Activated T-cell treated with anti-CD3 and anti-CD28 coated beads, Interleukin-2, amount 50 U/mL, for 72 hours (primary cell): ENCODE measurements at regions not wholly inside any gene's neighbourhood (a gene's known extent, or its start where the extent isn't known, plus 50 kb on each side); places are given as distances from the start of the nearest gene placed in this dataset.
"Not testable (repeated sequence)": the region's sequence is repeated elsewhere in the genome, so short reads cannot be mapped to it uniquely, and the experiment has no call there.

ENCODE experiments used
- ATAC-seq, 2 donors: fragments of 150-1000 bp; cut with Tn5 transposase; replicated peaks in 1 of 2; 2 replicates each; pipeline ENCODE4 v1.10.0; 2021; ENCODE audit warnings: moderate library complexity in 2 of 2, mild to moderate bottlenecking in 1 of 2
- DNase-seq, 2 donors: peaks; one replicate each; pipeline ENCODE4 v3.0.0; 2021 to 2022; ENCODE audit warnings: mixed read lengths in 1 of 2
- H3K27ac Mint-ChIP-seq: one replicate; pipeline ENCODE4 v1.8.0; 2022; ENCODE audit warnings: mild to moderate bottlenecking, moderate library complexity, mixed read lengths
- H3K27me3 Mint-ChIP-seq: one replicate; pipeline ENCODE4 v1.8.0; 2022; ENCODE audit warnings: low read depth, mixed read lengths
- H3K36me3 Mint-ChIP-seq, 2 donors: one replicate each; pipeline ENCODE4 v1.8.0; 2022; ENCODE audit warnings: mixed read lengths in 2 of 2, mild to moderate bottlenecking in 1 of 2; ENCODE audit not compliant: insufficient read depth in 2 of 2
- H3K4me1 Mint-ChIP-seq: one replicate; pipeline ENCODE4 v1.8.0; 2022; ENCODE audit warnings: low read depth, mixed read lengths
- H3K4me3 Mint-ChIP-seq, 2 donors: one replicate each; pipeline ENCODE4 v1.8.0; 2022; ENCODE audit warnings: mild to moderate bottlenecking in 2 of 2, mixed read lengths in 2 of 2, moderate library complexity in 2 of 2
- H3K9me3 Mint-ChIP-seq, 2 donors: one replicate each; pipeline ENCODE4 v1.8.0; 2022; ENCODE audit warnings: mixed read lengths in 2 of 2

DNA sequence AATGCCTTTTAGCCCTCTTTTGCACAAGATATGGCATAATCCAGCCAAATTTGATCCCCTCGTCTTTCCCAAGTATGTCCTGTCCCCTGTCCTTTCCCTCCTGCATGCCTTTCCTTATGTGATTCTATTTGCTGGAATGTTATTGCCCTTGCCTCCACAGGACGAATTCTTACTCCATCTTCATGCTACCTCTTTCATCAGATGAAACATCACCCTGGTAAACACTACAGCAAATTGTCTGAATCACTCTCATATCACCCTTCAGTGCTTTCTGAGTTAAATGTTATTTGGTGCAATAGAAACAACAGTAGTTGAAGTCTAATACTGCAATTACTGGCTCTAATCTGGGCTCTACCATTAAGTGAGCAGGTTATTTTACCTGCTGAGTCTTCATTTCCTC lies 52.2 kb upstream of the FAT1 start:
- H3K4me1 Mint-ChIP-seq, result no peaks in the 10 kb centered on the region
- no peaks in the 10 kb centered on the region for H3K27me3 Mint-ChIP-seq
- H3K27ac Mint-ChIP-seq, result no peak overlapping the region
- H3K9me3 Mint-ChIP-seq, result peaks cover 5 to 10% of the 10 kb centered on the region in 2 donors
- no peak for DNase-seq
- H3K4me3 Mint-ChIP-seq, result no peak overlapping the region
- no peaks in the 10 kb centered on the region for H3K36me3 Mint-ChIP-seq
- no peak for ATAC-seq

DNA sequence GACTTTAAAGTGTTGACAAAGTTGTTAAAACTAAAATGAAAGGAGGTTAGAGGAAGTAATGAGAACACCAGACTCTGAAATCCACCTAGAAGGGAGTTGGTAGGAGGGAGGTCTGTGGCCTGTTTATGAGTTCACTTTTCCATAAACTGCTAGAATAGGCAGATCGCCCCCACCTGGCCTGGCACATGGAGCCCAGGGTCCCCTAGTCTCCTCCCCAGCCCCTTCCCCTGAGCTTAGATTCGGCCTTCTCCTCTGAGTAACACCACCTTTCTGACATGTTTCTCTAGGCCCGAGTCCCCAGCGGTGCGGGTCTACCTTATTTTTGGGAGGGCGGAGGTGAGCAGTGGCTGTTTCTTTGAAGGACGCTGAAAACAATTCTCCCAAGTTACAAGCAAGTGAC lies 54.5 kb upstream of the FAT1 start:
- no peak for ATAC-seq

DNA sequence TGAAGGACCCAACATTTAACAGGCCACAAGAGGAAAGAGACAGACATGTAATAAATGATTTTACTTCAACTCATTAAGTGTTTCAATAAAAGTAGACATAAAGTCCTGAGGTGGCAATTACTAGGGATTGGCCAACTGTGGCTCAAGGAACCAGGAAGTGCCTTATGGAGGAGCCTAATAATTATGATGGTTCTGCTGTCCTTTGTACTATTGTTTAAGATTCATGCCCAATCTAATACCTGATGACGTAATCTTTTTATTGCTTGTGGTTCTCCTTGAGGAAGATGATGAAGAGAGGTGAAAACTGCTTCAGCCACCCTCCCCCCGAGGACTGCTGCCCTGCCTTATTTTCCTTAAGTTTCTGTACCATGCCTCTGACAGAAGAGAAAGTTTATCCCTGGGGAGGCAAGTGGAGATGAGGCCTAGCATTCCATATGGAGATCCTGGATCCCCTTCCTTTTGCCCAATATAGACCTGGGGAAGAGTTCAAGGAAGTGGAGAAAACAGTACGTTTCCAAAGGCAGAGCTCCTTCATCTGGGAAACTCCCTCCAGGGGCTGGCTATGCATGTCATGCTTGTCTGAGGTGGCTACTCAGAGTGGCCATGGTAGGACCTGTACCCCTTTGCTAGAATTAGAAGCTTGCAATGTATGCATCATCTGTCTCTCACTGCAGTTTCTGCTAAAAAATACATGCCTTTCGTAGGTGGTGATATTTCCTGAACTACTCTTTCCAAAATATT lies 56.8 kb upstream of the FAT1 start:
- H3K27me3 Mint-ChIP-seq, result no peaks in the 10 kb centered on the region
- H3K4me1 Mint-ChIP-seq, result no peaks in the 10 kb centered on the region
- H3K4me3 Mint-ChIP-seq, result no peak overlapping the region
- H3K36me3 Mint-ChIP-seq, result no peaks in the 10 kb centered on the region
- no peak for DNase-seq
- no peak for ATAC-seq
- no peak overlapping the region for H3K27ac Mint-ChIP-seq
- peaks cover 2 to 7% of the 10 kb centered on the region in 2 donors for H3K9me3 Mint-ChIP-seq

More for the DNA sequence above, 54.5 kb upstream of the FAT1 start:
- H3K4me1 Mint-ChIP-seq, result no peaks in the 10 kb centered on the region
- H3K9me3 Mint-ChIP-seq, result peaks cover 5 to 10% of the 10 kb centered on the region in 2 donors
- H3K27me3 Mint-ChIP-seq, result no peaks in the 10 kb centered on the region
- H3K36me3 Mint-ChIP-seq, result no peaks in the 10 kb centered on the region
- H3K27ac Mint-ChIP-seq, result no peak overlapping the region
- no peak for DNase-seq
- no peak overlapping the region for H3K4me3 Mint-ChIP-seq

DNA sequence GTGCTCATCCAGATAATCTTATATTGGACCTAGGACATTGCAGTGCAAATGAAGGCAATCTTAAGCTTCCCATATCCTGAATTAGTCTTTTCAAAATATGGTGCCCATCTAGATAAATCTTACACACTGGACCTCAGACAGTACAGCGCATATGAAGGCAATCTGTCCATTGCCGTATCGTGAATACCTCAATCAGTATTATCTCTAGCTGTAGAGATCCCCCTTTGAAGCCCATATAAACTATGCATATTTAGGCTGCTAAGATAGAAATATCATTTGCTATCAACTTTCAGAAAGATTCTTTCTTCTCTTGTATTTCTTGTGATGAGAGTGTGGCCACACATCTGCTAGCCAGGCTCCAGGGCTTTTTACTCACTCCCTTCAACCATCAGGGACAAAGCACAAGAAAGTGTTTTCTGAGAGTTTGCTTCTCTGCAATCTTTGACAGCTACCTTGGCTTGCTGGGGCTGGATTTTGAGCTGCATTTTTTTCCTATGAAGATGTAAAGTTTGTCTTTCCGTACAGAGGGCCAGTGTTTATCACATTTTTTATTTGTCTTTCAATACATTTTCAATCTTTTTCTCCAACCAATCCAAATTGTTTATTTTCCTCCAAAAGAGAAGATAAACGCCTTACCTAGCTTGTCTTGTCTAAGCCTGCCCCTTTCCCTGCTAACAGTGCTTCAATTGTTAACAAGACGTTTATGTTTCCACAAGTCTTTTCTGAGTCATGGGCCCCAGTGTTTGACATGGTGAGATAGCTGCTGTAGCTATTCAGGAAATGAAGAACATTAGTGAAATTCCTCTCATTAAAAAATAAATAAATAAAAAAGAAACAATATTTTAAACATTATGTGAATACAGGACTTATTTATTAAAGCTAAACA lies 57.6 kb upstream of the FAT1 start:
- Mint-ChIP-seq H3K9me3 (peaks cover 2 to 8% of the 10 kb centered on the region in 2 donors), H3K36me3 (no peaks in the 10 kb centered on the region)

DNA sequence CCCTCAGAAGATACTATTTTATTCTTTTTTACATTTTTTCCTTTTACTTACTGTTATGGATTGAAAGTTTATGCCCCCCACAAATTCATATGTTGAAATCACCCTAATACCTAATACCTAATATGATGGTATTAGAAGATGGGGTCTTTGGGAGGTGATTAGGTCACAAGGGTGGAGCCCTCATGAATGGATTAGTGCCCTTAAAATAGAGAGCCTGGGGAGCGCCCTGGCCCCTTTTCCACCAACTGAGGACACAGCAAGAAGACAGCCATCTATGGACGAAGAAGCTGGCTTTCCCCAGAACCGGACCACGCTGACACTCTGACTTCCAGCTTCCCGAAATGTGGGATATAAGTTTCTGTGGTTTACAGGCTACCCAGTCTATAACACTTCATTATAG lies 58.6 kb upstream of the FAT1 start:
- ATAC-seq (no peak), DNase-seq (no peak)
- Mint-ChIP-seq H3K4me3 (no peak overlapping the region), H3K36me3 (no peaks in the 10 kb centered on the region), H3K9me3 (peaks cover 2 to 8% of the 10 kb centered on the region in 2 donors), H3K27me3 (no peaks in the 10 kb centered on the region), H3K27ac (no peak overlapping the region), H3K4me1 (no peaks in the 10 kb centered on the region)

More for the DNA sequence above, 57.6 kb upstream of the FAT1 start:
- no peak overlapping the region for H3K27ac Mint-ChIP-seq
- H3K4me3 Mint-ChIP-seq, result no peak overlapping the region
- H3K4me1 Mint-ChIP-seq, result no peaks in the 10 kb centered on the region
- ATAC-seq, result no peak
- no peak for DNase-seq
- H3K27me3 Mint-ChIP-seq, result no peaks in the 10 kb centered on the region

DNA sequence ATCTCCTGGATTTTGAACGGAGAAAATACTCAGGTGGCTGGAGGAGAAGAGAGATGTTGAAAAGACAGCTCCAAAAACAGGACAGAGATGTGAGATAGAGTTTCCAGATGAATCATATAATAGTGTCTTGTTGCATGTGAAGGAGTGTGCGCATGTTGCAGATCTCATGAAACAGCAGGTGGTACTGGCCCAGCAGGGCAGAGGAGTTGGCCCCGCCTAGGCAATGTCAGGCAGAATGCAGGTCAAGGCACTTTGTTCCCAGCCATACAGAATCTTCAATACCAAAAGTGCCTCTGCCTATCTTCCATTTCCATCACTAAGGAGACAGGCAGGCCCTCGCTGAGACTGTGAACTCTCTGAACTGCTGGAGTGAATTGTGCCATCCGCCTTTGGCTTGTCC lies 63.9 kb upstream of the FAT1 start:
- Mint-ChIP-seq H3K27me3 (no peaks in the 10 kb centered on the region), H3K4me3 (no peak overlapping the region), H3K9me3 (peaks cover 0 to 6% of the 10 kb centered on the region in 2 donors), H3K4me1 (no peaks in the 10 kb centered on the region), H3K27ac (no peak overlapping the region), H3K36me3 (no peaks in the 10 kb centered on the region)
- ATAC-seq, result no peak
- DNase-seq, result no peak

DNA sequence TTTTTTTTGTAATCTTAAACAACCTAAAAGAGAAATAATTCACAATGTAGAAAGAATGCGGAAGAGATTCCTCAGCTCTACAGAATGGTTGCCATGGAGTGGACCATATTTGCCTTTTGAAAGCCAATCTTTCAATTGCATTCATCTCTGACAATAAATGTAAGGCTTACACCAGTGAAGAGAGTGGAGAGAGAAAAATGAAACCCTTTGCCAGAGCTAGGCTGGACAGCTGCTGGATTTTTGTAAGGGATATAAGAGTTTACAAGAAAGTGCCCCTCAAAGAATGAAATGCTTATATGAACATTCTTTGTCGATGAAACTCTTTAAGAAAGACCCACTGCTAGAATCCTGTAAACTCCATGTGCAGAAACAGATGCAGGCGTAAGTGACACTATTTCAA lies 66.0 kb upstream of the FAT1 start:
- no peaks in the 10 kb centered on the region for H3K27me3 Mint-ChIP-seq
- no peaks in the 10 kb centered on the region for H3K4me1 Mint-ChIP-seq
- H3K36me3 Mint-ChIP-seq, result no peaks in the 10 kb centered on the region
- DNase-seq (no peak), ATAC-seq (no peak)
- H3K27ac Mint-ChIP-seq, result no peak overlapping the region
- no peak overlapping the region for H3K4me3 Mint-ChIP-seq
- peaks cover 0 to 6% of the 10 kb centered on the region in 2 donors for H3K9me3 Mint-ChIP-seq

DNA sequence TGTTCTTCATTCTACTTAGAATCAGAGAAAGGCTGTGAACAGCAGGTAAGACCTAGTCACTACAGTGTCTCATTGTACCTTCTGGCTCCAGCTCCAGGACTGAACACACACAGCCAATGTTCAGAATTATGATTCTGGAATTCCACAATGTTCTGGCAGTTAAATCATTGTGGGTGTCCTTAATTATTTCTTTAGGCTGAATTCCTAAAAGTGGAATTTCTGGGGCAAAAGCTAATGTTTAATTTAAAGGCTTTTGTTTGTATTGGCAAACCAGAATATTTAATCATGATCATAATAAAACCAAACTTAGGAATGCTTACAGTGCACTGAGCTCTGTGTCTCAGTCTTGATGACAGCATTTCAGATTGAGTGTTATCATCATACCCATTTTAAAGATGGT lies 67.0 kb upstream of the FAT1 start:
- no peaks in the 10 kb centered on the region for H3K4me1 Mint-ChIP-seq
- no peak for DNase-seq
- H3K4me3 Mint-ChIP-seq, result no peak overlapping the region
- no peak for ATAC-seq
- H3K36me3 Mint-ChIP-seq, result no peaks in the 10 kb centered on the region
- peaks cover 0 to 4% of the 10 kb centered on the region in 2 donors for H3K9me3 Mint-ChIP-seq
- no peaks in the 10 kb centered on the region for H3K27me3 Mint-ChIP-seq
- H3K27ac Mint-ChIP-seq, result no peak overlapping the region

DNA sequence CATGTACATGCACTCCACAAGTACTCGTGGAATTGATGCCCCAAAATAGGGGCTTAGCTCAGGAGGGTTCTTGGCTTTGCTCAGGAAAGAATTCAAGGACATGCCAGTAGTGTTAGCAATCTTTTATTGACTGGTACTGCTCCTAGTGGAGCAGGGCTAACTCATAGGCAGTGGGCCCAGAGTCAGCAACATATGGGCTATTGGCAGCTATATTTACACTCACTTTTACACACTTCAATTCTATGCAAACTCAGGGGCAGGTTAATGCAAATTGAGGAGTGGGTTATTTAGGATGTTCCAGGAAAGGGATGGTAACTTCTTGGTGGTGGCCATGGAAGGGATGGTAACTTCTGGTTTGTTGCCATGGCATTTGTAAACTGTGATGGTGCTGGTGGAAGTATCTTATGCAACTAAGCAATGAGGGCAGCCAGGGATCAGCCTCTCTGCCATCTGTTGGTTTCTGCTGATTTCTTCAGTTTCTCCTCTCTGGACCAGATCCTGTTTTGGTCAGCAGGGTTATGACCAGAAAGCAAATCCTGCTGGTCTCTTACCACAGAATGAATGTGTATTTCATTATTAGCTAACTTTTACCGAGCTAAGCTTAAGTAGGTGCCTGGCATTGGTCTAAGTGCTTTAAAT lies 69.2 kb upstream of the FAT1 start:
- Mint-ChIP-seq H3K27me3 (no peaks in the 10 kb centered on the region), H3K4me1 (no peaks in the 10 kb centered on the region), H3K9me3 (peaks cover 0 to 2% of the 10 kb centered on the region in 2 donors), H3K4me3 (no peak overlapping the region), H3K36me3 (no peaks in the 10 kb centered on the region), H3K27ac (no peak overlapping the region)
- DNase-seq, result no peak
- no peak for ATAC-seq

DNA sequence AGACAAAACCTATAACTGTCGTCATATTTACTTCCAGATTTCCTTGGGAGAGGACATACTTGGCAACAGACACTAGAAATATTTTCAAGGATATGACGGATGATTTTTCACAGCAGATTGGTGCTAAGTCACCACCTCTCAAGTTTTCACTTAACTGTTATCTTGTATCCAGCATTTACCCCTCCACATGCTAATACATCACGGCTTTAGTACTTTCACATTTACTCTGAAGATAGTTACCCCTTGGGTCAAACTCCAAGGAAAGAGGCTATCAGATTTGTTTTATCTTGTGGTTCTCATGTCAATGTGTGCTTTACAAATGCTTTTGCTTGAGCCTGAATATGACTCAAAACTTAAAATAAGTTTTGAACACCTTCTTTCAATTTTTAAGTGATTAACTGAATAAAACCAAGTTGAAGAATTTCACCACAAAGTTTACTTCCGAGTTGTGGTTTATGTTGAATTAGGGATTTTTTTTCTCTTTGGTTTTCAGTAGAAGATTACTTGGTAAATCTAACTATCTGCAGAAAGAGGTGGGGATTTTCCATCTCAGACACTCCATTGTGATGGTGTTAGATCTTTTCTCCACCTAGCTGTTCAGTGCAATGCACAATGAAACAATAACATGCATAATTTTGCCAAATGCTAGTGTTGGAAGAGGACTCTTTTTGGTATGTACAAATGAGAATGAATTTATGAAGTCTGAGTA lies 75.4 kb upstream of the FAT1 start:
- Mint-ChIP-seq H3K36me3 (no peaks in the 10 kb centered on the region), H3K4me1 (no peaks in the 10 kb centered on the region), H3K27me3 (no peaks in the 10 kb centered on the region), H3K27ac (no peak overlapping the region), H3K4me3 (no peak overlapping the region), H3K9me3 (peaks cover 0 to 2% of the 10 kb centered on the region in 2 donors)
- DNase-seq (no peak), ATAC-seq (no peak)

DNA sequence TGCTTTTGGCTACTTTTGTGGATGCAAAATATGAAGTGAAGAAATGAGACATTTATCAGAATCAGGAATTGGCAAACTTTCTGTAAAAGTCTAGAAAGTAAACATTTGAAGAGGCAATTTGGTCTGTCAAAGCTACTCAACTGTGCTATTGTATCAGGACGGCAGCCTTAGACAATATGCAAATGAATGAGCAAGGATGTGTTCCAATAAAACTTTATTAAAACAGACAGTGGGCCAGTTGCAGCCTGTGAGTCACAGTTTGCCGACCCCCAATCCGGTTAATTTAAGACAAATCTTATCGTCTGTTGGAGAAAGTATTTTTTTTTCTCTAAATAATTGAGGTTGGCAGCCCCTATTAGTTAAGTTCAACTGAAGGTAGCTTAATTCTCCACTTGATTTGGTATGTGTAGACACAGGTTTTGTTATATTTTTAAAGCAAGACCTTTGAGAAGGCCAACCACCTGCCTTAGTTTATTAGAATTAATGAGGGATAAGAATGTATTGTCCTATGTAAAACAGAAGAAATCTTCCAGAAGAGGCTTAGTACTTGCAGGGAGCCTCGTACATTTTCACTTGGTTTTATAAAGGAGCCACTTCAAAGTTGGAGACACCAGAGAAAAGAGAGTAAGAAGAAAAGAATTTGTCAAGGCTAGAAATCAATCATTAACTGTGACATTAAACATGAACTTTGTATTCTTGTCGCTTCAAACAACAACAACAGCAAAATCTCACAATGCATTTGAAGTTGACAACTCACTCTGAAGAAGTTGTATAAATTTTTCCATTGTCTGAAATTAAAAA lies 81.6 kb upstream of the FAT1 start:
- H3K9me3 Mint-ChIP-seq, result peaks cover 0 to 1% of the 10 kb centered on the region in 2 donors
- H3K27me3 Mint-ChIP-seq, result no peaks in the 10 kb centered on the region
- no peak for ATAC-seq
- no peak for DNase-seq
- no peaks in the 10 kb centered on the region for H3K4me1 Mint-ChIP-seq
- no peaks in the 10 kb centered on the region for H3K36me3 Mint-ChIP-seq
- no peak overlapping the region for H3K27ac Mint-ChIP-seq
- H3K4me3 Mint-ChIP-seq, result no peak overlapping the region

DNA sequence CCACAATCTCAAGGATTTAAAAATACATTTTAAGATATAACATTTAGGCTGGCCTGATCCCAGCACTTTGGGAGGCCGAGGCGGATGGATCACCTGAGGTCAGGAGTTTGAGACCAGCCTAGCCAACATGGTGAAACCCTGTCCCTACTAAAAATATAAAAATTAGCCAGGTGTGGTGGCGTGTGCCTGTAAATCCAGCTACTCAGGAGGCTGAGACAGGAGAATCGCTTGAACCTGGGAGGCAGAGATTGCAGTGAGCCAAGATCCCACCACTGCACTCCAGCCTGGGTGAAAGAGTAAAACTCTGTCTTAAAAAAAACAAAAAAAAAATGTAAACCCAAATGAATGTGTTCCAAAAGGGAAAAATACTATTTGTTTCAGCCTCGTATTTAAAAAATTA lies 82.3 kb upstream of the FAT1 start:
- not testable (repeated sequence) for H3K4me1 Mint-ChIP-seq, H3K27ac Mint-ChIP-seq, ATAC-seq

More for the DNA sequence above, 82.3 kb upstream of the FAT1 start:
- DNase-seq, H3K4me3 Mint-ChIP-seq, H3K36me3 Mint-ChIP-seq, H3K9me3 Mint-ChIP-seq, H3K27me3 Mint-ChIP-seq: not testable (repeated sequence)
